ENCODE measurements at regions not wholly inside any gene's neighbourhood (a gene's known extent, or its start where the extent isn't known, plus 50 kb on each side); places are given as distances from the start of the nearest gene placed in this dataset.

GRCh38 chr18:38868757-38869156 lies 1303.2 kb upstream of the CELF4 start:
- H3K27ac ChIP-seq = no peak overlapping the region
- POLR2A ChIA-PET (ENCODE audit: low non-redundant PET) = no interaction called here
- DNase-seq (ENCODE audit: low spot score) = no peak
- TF ChIP-seq CTCF (conservative IDR thresholded peaks at IDR 0.05; ENCODE audit: low read depth) = no peak
- CTCF ChIA-PET = interaction anchor here (0.7 kb wide), 1 partner anchor 454 kb away, joined by 4 read pairs; no protein-coding TSS in a partner anchor

GRCh38 chr18:38867680-38868079 lies 1302.1 kb upstream of the CELF4 start:
- TF ChIP-seq CTCF (conservative IDR thresholded peaks at IDR 0.05; ENCODE audit: low read depth) = no peak
- H3K27ac ChIP-seq = no peak overlapping the region
- CTCF ChIA-PET = no interaction called here
- POLR2A ChIA-PET (ENCODE audit: low non-redundant PET) = no interaction called here
- no peak for DNase-seq (ENCODE audit: low spot score)

GRCh38 chr18:38851526-38851925 lies 1285.9 kb upstream of the CELF4 start:
- TF ChIP-seq CTCF (conservative IDR thresholded peaks at IDR 0.05; ENCODE audit: low read depth) = no peak
- DNase-seq (ENCODE audit: low spot score) = no peak
- POLR2A ChIA-PET (ENCODE audit: low non-redundant PET) = no interaction called here
- no peak overlapping the region for H3K27ac ChIP-seq
- CTCF ChIA-PET = no interaction called here

GRCh38 chr18:38847326-38847725 lies 1281.7 kb upstream of the CELF4 start:
- DNase-seq (ENCODE audit: low spot score) = no peak
- no peak overlapping the region for H3K27ac ChIP-seq
- CTCF ChIA-PET = no interaction called here
- POLR2A ChIA-PET (ENCODE audit: low non-redundant PET) = no interaction called here
- no peak for TF ChIP-seq CTCF (conservative IDR thresholded peaks at IDR 0.05; ENCODE audit: low read depth)

- POLR2A ChIA-PET (ENCODE audit: low non-redundant PET) = no interaction called here
- H3K27ac ChIP-seq = no peak overlapping the region
- TF ChIP-seq CTCF (conservative IDR thresholded peaks at IDR 0.05; ENCODE audit: low read depth) = no peak
- no peak for DNase-seq (ENCODE audit: low spot score)
- CTCF ChIA-PET = no interaction called here
These were observed 1277.7 kb upstream of the CELF4 start for GRCh38 chr18:38843291-38843690.

- CTCF ChIA-PET = no interaction called here
- POLR2A ChIA-PET (ENCODE audit: low non-redundant PET) = no interaction called here
- H3K27ac ChIP-seq = no peak overlapping the region
- TF ChIP-seq CTCF (conservative IDR thresholded peaks at IDR 0.05; ENCODE audit: low read depth) = no peak
- DNase-seq (ENCODE audit: low spot score) = no peak
These were observed 1260.6 kb upstream of the CELF4 start for GRCh38 chr18:38826247-38826646.

- no peak overlapping the region for H3K27ac ChIP-seq
- POLR2A ChIA-PET (ENCODE audit: low non-redundant PET) = no interaction called here
- TF ChIP-seq CTCF (conservative IDR thresholded peaks at IDR 0.05; ENCODE audit: low read depth) = no peak
- DNase-seq (ENCODE audit: low spot score) = no peak
- CTCF ChIA-PET = no interaction called here
These were observed 1245.6 kb upstream of the CELF4 start for GRCh38 chr18:38811209-38811608.

All from RWPE1 (cell line).